ENCODE measurements at regions not wholly inside any gene's neighbourhood (a gene's known extent, or its start where the extent isn't known, plus 50 kb on each side); places are given as distances from the start of the nearest gene placed in this dataset.

GRCh38 chr6:113671421-113671820 is 185.7 kb upstream of the MARCKS start:
- Histone ChIP-seq H3K4me1 (peaks cover 40% of the 10 kb centered on the region), H3K9me3 (no peaks in the 10 kb centered on the region), H3K27me3 (ENCODE audit: low read depth) (no peaks in the 10 kb centered on the region), H3K4me3 (no peak overlapping the region), H3K36me3 (no peaks in the 10 kb centered on the region), H3K27ac (no peak overlapping the region)
- ATAC-seq: no peak
- TF ChIP-seq, protein P1, sequence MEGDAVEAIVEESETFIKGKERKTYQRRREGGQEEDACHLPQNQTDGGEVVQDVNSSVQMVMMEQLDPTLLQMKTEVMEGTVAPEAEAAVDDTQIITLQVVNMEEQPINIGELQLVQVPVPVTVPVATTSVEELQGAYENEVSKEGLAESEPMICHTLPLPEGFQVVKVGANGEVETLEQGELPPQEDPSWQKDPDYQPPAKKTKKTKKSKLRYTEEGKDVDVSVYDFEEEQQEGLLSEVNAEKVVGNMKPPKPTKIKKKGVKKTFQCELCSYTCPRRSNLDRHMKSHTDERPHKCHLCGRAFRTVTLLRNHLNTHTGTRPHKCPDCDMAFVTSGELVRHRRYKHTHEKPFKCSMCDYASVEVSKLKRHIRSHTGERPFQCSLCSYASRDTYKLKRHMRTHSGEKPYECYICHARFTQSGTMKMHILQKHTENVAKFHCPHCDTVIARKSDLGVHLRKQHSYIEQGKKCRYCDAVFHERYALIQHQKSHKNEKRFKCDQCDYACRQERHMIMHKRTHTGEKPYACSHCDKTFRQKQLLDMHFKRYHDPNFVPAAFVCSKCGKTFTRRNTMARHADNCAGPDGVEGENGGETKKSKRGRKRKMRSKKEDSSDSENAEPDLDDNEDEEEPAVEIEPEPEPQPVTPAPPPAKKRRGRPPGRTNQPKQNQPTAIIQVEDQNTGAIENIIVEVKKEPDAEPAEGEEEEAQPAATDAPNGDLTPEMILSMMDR (IDR thresholded peaks at IDR 0.05): no peak
- DNase-seq: no peak
- intact Hi-C loops (cut with DNase I): no loop called here

- peak; percentile 58 for DNase-seq
Observed at GRCh38 chr6:113672491-113673149, 184.5 kb upstream of the MARCKS start.

DNA sequence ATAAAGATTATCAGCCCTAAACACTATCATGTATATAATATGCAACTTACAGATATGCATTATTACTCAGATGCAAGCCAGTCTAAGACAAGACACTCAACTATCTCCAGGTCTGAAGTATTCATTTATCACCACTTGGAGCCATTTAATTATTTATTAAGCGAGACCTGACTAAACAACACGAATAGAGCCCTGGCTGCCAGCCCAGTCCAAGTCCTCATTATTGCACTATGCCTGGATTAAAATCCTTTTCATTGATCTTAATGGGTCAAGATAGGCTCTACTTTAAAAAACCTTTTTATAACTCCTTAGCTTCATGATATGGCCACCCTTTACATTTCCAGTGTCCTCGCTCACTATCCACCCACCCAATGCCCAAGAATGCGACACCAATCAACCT is 183.1 kb upstream of the MARCKS start:
- no peak for ATAC-seq
- Histone ChIP-seq H3K36me3 (no peaks in the 10 kb centered on the region), H3K27me3 (ENCODE audit: low read depth) (no peaks in the 10 kb centered on the region), H3K4me3 (no peak overlapping the region), H3K4me1 (peaks cover 33% of the 10 kb centered on the region), H3K9me3 (no peaks in the 10 kb centered on the region), H3K27ac (no peak overlapping the region)
- TF ChIP-seq, protein P1 (IDR thresholded peaks at IDR 0.05): no peak
- intact Hi-C loops (cut with DNase I): no loop called here
- no peak for DNase-seq

More at GRCh38 chr6:113672491-113673149, 184.5 kb upstream of the MARCKS start:
- Histone ChIP-seq H3K27me3 (ENCODE audit: low read depth) (no peaks in the 10 kb centered on the region), H3K4me1 (peaks cover 40% of the 10 kb centered on the region), H3K36me3 (no peaks in the 10 kb centered on the region), H3K4me3 (peak overlapping the region; percentile 31), H3K9me3 (no peaks in the 10 kb centered on the region), H3K27ac (peak overlapping the region; percentile 44)
- intact Hi-C loops (cut with DNase I): no loop called here
- TF ChIP-seq, protein P1 (IDR thresholded peaks at IDR 0.05): no peak
- ATAC-seq: peak; percentile 63 to 69

GRCh38 chr6:113676057-113676456 is 181.1 kb upstream of the MARCKS start:
- TF ChIP-seq, protein P1 (IDR thresholded peaks at IDR 0.05): no peak
- no peaks in the 10 kb centered on the region for H3K9me3 ChIP-seq
- intact Hi-C loops (cut with DNase I): no loop called here
- no peak overlapping the region for H3K27ac ChIP-seq
- H3K27me3 ChIP-seq (ENCODE audit: low read depth): no peaks in the 10 kb centered on the region
- no peaks in the 10 kb centered on the region for H3K36me3 ChIP-seq
- H3K4me3 ChIP-seq: no peak overlapping the region
- DNase-seq (no peak), ATAC-seq (no peak)
- peaks cover 19% of the 10 kb centered on the region for H3K4me1 ChIP-seq

DNA sequence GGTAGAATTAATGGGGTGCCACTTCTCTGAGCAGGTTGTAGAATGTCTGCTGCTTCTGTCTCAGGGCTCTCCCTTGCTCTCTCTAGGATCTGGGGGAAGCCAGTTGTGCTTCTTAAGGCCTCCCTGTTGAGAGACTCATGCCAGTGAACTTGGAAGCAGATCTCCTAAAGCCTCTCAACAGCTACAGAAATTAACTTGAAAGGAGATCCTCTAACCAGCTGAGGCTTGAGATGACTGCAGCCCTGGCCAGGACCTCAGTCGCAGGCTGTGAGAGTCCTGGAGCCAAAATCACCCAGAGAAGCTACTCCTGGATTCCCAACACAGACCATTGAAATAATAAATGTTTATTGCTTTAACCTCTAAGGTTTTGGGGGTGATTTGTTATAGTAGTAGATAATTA is 180.2 kb upstream of the MARCKS start:
- intact Hi-C loops (cut with DNase I): no loop called here
- peaks cover 10% of the 10 kb centered on the region for H3K4me1 ChIP-seq
- no peak for ATAC-seq
- TF ChIP-seq, protein P1 (IDR thresholded peaks at IDR 0.05): no peak
- no peaks in the 10 kb centered on the region for H3K9me3 ChIP-seq
- no peaks in the 10 kb centered on the region for H3K36me3 ChIP-seq
- no peak overlapping the region for H3K27ac ChIP-seq
- no peak for DNase-seq
- no peak overlapping the region for H3K4me3 ChIP-seq
- no peaks in the 10 kb centered on the region for H3K27me3 ChIP-seq (ENCODE audit: low read depth)
